COLO668 (cell line): ENCODE measurements at regions not wholly inside any gene's neighbourhood (a gene's known extent, or its start where the extent isn't known, plus 50 kb on each side); places are given as distances from the start of the nearest gene placed in this dataset.
"Not testable (repeated sequence)": the region's sequence is repeated elsewhere in the genome, so short reads cannot be mapped to it uniquely, and the experiment has no call there.

Source experiments
- DNase-seq: peaks from one replicate; lab custom pipeline; 2025; ENCODE audit not compliant: unreplicated experiment; lab: John Stamatoyannopoulos, UW

GRCh38 chr18:57885931-57886330 is 82.8 kb upstream of the ATP8B1 start:
- DNase-seq = no peak

- DNase-seq = no peak
These were observed 79.3 kb upstream of the ATP8B1 start for GRCh38 chr18:57882465-57882864.

GRCh38 chr18:57881818-57882413 is 78.8 kb upstream of the ATP8B1 start:
- peak; percentile 78 for DNase-seq

- not testable (repeated sequence) for DNase-seq
These were observed 76.8 kb upstream of the ATP8B1 start for GRCh38 chr18:57879924-57880323.

- DNase-seq = no peak
These were observed 66.1 kb upstream of the ATP8B1 start for GRCh38 chr18:57869221-57869620.

GRCh38 chr18:57866355-57866754 is 63.2 kb upstream of the ATP8B1 start:
- DNase-seq = no peak

GRCh38 chr18:57864615-57865121 is 61.6 kb upstream of the ATP8B1 start:
- DNase-seq = no peak

GRCh38 chr18:57863706-57864105 is 60.6 kb upstream of the ATP8B1 start:
- no peak for DNase-seq

GRCh38 chr18:57859314-57859713 is 56.2 kb upstream of the ATP8B1 start:
- DNase-seq = peak; percentile 33

- no peak for DNase-seq
These were observed 53.6 kb upstream of the ATP8B1 start for GRCh38 chr18:57856557-57857280.

- no peak for DNase-seq
These were observed 53.0 kb upstream of the ATP8B1 start for GRCh38 chr18:57856128-57856527.

- DNase-seq = no peak
These were observed 52.4 kb upstream of the ATP8B1 start for GRCh38 chr18:57855551-57855950.

GRCh38 chr18:57854726-57855125 is 51.6 kb upstream of the ATP8B1 start:
- DNase-seq = no peak

GRCh38 chr18:57853864-57854263 is 50.7 kb upstream of the ATP8B1 start:
- DNase-seq = no peak

- DNase-seq = no peak
These were observed 50.0 kb upstream of the ATP8B1 start for GRCh38 chr18:57853133-57853532.
